ENCODE measurements at regions not wholly inside any gene's neighbourhood (a gene's known extent, or its start where the extent isn't known, plus 50 kb on each side); places are given as distances from the start of the nearest gene placed in this dataset.

- ATAC-seq (no peak), DNase-seq (ENCODE audit: low spot score) (no peak)
- ChIA-PET CTCF (interaction anchor here (1.1 to 1.3 kb wide), 2 partner anchors 103 to 233 kb away, joined by 4 read pairs; no protein-coding TSS in a partner anchor), POLR2A (no interaction called here)
- TF ChIP-seq E2F4 (CRISPR knock-in tag; IDR thresholded peaks at IDR 0.05; ENCODE audit: borderline replicate concordance, low read depth) (no peak), NFATC4 (CRISPR knock-in tag; IDR thresholded peaks at IDR 0.05) (no peak), PRRX2 (CRISPR knock-in tag; IDR thresholded peaks at IDR 0.05) (no peak), CTCF (IDR thresholded peaks at IDR 0.05) (no peak), ZNF232 (CRISPR knock-in tag; IDR thresholded peaks at IDR 0.05) (no peak), EMX1 (CRISPR knock-in tag; IDR thresholded peaks at IDR 0.05) (no peak), IRF1 (CRISPR knock-in tag; IDR thresholded peaks at IDR 0.05) (no peak), IRF2 (CRISPR knock-in tag; IDR thresholded peaks at IDR 0.05; ENCODE audit: borderline replicate concordance, low read depth) (no peak), SMAD4 (CRISPR knock-in tag; IDR thresholded peaks at IDR 0.05) (no peak), ZNF396 (CRISPR knock-in tag; IDR thresholded peaks at IDR 0.05; ENCODE audit: borderline replicate concordance) (no peak), NFE2L1 (CRISPR knock-in tag; IDR thresholded peaks at IDR 0.05) (no peak), RORB (CRISPR knock-in tag; IDR thresholded peaks at IDR 0.05) (no peak), GTF2I (CRISPR knock-in tag; conservative IDR thresholded peaks at IDR 0.05) (no peak), ETV6 (CRISPR knock-in tag; IDR thresholded peaks at IDR 0.05) (no peak), JUN (CRISPR knock-in tag; IDR thresholded peaks at IDR 0.05) (no peak)
- TF ChIP-seq, protein P1, sequence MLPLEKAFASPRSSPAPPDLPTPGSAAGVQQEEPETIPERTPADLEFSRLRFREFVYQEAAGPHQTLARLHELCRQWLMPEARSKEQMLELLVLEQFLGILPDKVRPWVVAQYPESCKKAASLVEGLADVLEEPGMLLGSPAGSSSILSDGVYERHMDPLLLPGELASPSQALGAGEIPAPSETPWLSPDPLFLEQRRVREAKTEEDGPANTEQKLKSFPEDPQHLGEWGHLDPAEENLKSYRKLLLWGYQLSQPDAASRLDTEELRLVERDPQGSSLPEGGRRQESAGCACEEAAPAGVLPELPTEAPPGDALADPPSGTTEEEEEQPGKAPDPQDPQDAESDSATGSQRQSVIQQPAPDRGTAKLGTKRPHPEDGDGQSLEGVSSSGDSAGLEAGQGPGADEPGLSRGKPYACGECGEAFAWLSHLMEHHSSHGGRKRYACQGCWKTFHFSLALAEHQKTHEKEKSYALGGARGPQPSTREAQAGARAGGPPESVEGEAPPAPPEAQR (CRISPR knock-in tag; IDR thresholded peaks at IDR 0.05), result no peak
- TF ChIP-seq, protein P2, sequence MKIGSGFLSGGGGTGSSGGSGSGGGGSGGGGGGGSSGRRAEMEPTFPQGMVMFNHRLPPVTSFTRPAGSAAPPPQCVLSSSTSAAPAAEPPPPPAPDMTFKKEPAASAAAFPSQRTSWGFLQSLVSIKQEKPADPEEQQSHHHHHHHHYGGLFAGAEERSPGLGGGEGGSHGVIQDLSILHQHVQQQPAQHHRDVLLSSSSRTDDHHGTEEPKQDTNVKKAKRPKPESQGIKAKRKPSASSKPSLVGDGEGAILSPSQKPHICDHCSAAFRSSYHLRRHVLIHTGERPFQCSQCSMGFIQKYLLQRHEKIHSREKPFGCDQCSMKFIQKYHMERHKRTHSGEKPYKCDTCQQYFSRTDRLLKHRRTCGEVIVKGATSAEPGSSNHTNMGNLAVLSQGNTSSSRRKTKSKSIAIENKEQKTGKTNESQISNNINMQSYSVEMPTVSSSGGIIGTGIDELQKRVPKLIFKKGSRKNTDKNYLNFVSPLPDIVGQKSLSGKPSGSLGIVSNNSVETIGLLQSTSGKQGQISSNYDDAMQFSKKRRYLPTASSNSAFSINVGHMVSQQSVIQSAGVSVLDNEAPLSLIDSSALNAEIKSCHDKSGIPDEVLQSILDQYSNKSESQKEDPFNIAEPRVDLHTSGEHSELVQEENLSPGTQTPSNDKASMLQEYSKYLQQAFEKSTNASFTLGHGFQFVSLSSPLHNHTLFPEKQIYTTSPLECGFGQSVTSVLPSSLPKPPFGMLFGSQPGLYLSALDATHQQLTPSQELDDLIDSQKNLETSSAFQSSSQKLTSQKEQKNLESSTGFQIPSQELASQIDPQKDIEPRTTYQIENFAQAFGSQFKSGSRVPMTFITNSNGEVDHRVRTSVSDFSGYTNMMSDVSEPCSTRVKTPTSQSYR (CRISPR knock-in tag; IDR thresholded peaks at IDR 0.05), result no peak
- H3K27me3 Mint-ChIP-seq (ENCODE audit: low read depth), result no peaks in the 10 kb centered on the region; the same call in 1 of the 2 replicates
- H3K4me1 Mint-ChIP-seq, result no peaks in the 10 kb centered on the region
- no peak overlapping the region for H3K27ac Mint-ChIP-seq
- H3K4me3 Mint-ChIP-seq, result no peak overlapping the region
- H3K36me3 Mint-ChIP-seq, result peaks cover 7% of the 10 kb centered on the region
- peaks cover 11% of the 10 kb centered on the region for H3K9me3 Mint-ChIP-seq
Observed at GRCh38 chr2:129820908-129821307, 158.6 kb upstream of the RAB6C start.

GRCh38 chr2:129821445-129821844 lies 158.0 kb upstream of the RAB6C start:
- Mint-ChIP-seq H3K27ac (no peak overlapping the region), H3K9me3 (peaks cover 6% of the 10 kb centered on the region), H3K4me1 (no peaks in the 10 kb centered on the region), H3K27me3 (ENCODE audit: low read depth) (no peaks in the 10 kb centered on the region), H3K36me3 (peaks cover 3% of the 10 kb centered on the region), H3K4me3 (no peak overlapping the region)
- ATAC-seq, result peak; percentile 62
- CTCF ChIA-PET, result interaction anchor here (1.1 to 1.3 kb wide), 2 partner anchors 102 to 234 kb away, joined by 4 read pairs; no protein-coding TSS in a partner anchor
- DNase-seq (ENCODE audit: low spot score), result no peak
- POLR2A ChIA-PET, result no interaction called here
- TF ChIP-seq SOX15 (CRISPR knock-in tag; IDR thresholded peaks at IDR 0.05) (no peak), AR (CRISPR knock-in tag; IDR thresholded peaks at IDR 0.05) (no peak), KAT7 (CRISPR knock-in tag; IDR thresholded peaks at IDR 0.05; ENCODE audit: borderline replicate concordance) (no peak)
- TF ChIP-seq, protein P3, sequence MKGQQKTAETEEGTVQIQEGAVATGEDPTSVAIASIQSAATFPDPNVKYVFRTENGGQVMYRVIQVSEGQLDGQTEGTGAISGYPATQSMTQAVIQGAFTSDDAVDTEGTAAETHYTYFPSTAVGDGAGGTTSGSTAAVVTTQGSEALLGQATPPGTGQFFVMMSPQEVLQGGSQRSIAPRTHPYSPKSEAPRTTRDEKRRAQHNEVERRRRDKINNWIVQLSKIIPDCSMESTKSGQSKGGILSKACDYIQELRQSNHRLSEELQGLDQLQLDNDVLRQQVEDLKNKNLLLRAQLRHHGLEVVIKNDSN (CRISPR knock-in tag; IDR thresholded peaks at IDR 0.05), result no peak
- TF ChIP-seq, protein P4, sequence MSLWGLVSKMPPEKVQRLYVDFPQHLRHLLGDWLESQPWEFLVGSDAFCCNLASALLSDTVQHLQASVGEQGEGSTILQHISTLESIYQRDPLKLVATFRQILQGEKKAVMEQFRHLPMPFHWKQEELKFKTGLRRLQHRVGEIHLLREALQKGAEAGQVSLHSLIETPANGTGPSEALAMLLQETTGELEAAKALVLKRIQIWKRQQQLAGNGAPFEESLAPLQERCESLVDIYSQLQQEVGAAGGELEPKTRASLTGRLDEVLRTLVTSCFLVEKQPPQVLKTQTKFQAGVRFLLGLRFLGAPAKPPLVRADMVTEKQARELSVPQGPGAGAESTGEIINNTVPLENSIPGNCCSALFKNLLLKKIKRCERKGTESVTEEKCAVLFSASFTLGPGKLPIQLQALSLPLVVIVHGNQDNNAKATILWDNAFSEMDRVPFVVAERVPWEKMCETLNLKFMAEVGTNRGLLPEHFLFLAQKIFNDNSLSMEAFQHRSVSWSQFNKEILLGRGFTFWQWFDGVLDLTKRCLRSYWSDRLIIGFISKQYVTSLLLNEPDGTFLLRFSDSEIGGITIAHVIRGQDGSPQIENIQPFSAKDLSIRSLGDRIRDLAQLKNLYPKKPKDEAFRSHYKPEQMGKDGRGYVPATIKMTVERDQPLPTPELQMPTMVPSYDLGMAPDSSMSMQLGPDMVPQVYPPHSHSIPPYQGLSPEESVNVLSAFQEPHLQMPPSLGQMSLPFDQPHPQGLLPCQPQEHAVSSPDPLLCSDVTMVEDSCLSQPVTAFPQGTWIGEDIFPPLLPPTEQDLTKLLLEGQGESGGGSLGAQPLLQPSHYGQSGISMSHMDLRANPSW (CRISPR knock-in tag; conservative IDR thresholded peaks at IDR 0.05; ENCODE audit: low read depth), result no peak
